HG03097 (cell line): ENCODE measurements at regions not wholly inside any gene's neighbourhood (a gene's known extent, or its start where the extent isn't known, plus 50 kb on each side); places are given as distances from the start of the nearest gene placed in this dataset.
"Not testable (repeated sequence)": the region's sequence is repeated elsewhere in the genome, so short reads cannot be mapped to it uniquely, and the experiment has no call there.

Source experiments
- ATAC-seq: cut with Tn5 transposase; IDR thresholded peaks from one replicate; pipeline ENCODE4 v1.9.1; 2021; ENCODE audit not compliant: unreplicated experiment, low FRiP score

GRCh38 chr7:113331155-113331898 lies 213.0 kb upstream of the SMIM30 start:
- no peak for ATAC-seq

- no peak for ATAC-seq
These were observed 202.8 kb upstream of the SMIM30 start for GRCh38 chr7:113321201-113321600.

- ATAC-seq: no peak
These were observed 202.1 kb upstream of the SMIM30 start for GRCh38 chr7:113320419-113320818.

GRCh38 chr7:113314594-113314993 lies 196.2 kb upstream of the SMIM30 start:
- no peak for ATAC-seq

- no peak for ATAC-seq
These were observed 190.0 kb upstream of the SMIM30 start for GRCh38 chr7:113308399-113308798.

- no peak for ATAC-seq
These were observed 188.8 kb upstream of the SMIM30 start for GRCh38 chr7:113307147-113307546.

GRCh38 chr7:113306302-113306701 lies 187.9 kb upstream of the SMIM30 start:
- no peak for ATAC-seq

GRCh38 chr7:113304104-113304503 lies 185.8 kb upstream of the SMIM30 start:
- ATAC-seq: no peak

GRCh38 chr7:113303388-113303787 lies 185.0 kb upstream of the SMIM30 start:
- not testable (repeated sequence) for ATAC-seq

- ATAC-seq: no peak
These were observed 183.6 kb upstream of the SMIM30 start for GRCh38 chr7:113301983-113302382.

- ATAC-seq: no peak
These were observed 182.8 kb upstream of the SMIM30 start for GRCh38 chr7:113301141-113301540.

GRCh38 chr7:113299748-113300147 lies 181.4 kb upstream of the SMIM30 start:
- no peak for ATAC-seq

- ATAC-seq: no peak
These were observed 180.1 kb upstream of the SMIM30 start for GRCh38 chr7:113298501-113298900.

GRCh38 chr7:113294750-113295149 lies 176.4 kb upstream of the SMIM30 start:
- ATAC-seq: no peak

GRCh38 chr7:113292105-113292504 lies 173.8 kb upstream of the SMIM30 start:
- ATAC-seq: no peak

- ATAC-seq: no peak
These were observed 172.7 kb upstream of the SMIM30 start for GRCh38 chr7:113291058-113291457.

- ATAC-seq: peak; percentile 68
These were observed 170.9 kb upstream of the SMIM30 start for GRCh38 chr7:113289140-113289740.

GRCh38 chr7:113285411-113285810 lies 167.1 kb upstream of the SMIM30 start:
- no peak for ATAC-seq

- ATAC-seq: no peak
These were observed 165.5 kb upstream of the SMIM30 start for GRCh38 chr7:113283861-113284260.

GRCh38 chr7:113282875-113283274 lies 164.5 kb upstream of the SMIM30 start:
- ATAC-seq: no peak

- ATAC-seq: no peak
These were observed 162.9 kb upstream of the SMIM30 start for GRCh38 chr7:113281223-113281622.

- ATAC-seq: no peak
These were observed 160.9 kb upstream of the SMIM30 start for GRCh38 chr7:113279256-113279655.
